ENCODE measurements at regions not wholly inside any gene's neighbourhood (a gene's known extent, or its start where the extent isn't known, plus 50 kb on each side); places are given as distances from the start of the nearest gene placed in this dataset.

DNA sequence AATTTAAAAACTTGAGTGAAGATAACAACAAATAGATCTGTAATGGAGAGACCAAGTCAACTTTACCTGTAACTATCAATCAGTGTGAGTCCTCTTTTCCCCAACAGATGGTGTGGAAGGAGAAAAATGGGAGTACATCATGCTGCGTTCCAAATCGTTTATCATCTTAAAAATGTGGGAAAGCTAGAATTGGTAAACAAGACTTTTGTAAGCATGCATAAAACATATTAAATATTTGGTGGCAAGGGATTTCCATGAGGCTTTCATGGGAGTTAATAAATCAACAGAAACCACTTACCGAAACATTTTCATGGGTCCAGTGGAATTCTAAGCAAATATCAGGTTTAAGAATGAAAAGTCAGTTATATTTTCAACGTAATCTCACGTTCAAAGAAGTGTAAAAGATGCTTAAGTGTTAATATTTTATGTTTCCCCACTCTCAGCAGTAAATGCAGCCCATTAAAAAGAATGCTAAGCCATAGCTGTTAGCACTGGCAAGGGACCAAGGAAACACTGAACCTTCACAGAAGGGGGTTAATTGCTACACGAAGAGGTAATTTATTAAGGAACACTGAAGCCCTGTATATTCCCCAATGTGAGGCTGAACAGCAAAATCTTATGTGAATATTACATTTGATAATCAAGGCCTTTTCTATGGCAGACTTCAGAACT is 117.0 kb downstream of the ZC3H11B start:
- H3K23me2 ChIP-seq (ENCODE audit: low read depth, low read length): no peaks in the 10 kb centered on the region
- no peak overlapping the region for H4K5ac ChIP-seq (ENCODE audit: insufficient read length, low read depth, low read length)
- POLR2A ChIA-PET (ENCODE audit: partially characterized antibody): no interaction called here
- no peaks in the 10 kb centered on the region for H3K4me1 ChIP-seq (replicated peaks in 1 of 4; ENCODE audit: control insufficient read depth in 3 of 4, insufficient read depth in 4 of 4, low read length in 3 of 4)
- WGBS, 2 experiments (ENCODE audit: extremely low coverage in 1 of 2, insufficient coverage in 1 of 2, insufficient read length in 1 of 2, insufficient replicate concordance in 2 of 2, low coverage in 1 of 2, low lambda C conversion rate in 2 of 2, missing lambda C conversion rate in 1 of 2): 82% methylated on average over 6 of the region's 6 CpGs; no CpG with 5 or more reads in 1 of the 2 experiments
- no peak overlapping the region for H3K18ac ChIP-seq (ENCODE audit: extremely low read depth, low read length)
- no peak overlapping the region for H4K8ac ChIP-seq (ENCODE audit: extremely low read depth, insufficient read depth, low read length)
- no peak overlapping the region for H3K4ac ChIP-seq (replicated peaks; ENCODE audit: insufficient read length, low read depth, low read length)
- no peak overlapping the region for H2BK15ac ChIP-seq (ENCODE audit: low read length)
- no peak overlapping the region for H2BK20ac ChIP-seq (ENCODE audit: low read length)
- H3K9ac ChIP-seq (replicated peaks in 1 of 4; ENCODE audit: extremely low read depth in 1 of 4, low read depth in 3 of 4, low read length in 3 of 4): no peak overlapping the region
- H3K23ac ChIP-seq (ENCODE audit: insufficient read length): no peak overlapping the region
- H2AK5ac ChIP-seq (ENCODE audit: low read depth, low read length): no peak overlapping the region
- no peaks in the 10 kb centered on the region for H3K79me1 ChIP-seq (ENCODE audit: low read depth, low read length)
- CTCF ChIA-PET (ENCODE audit: partially characterized antibody): interaction anchor here (0.7 to 1.5 kb wide), 3 partner anchors 34 to 165 kb away, joined by 3 read pairs; no protein-coding TSS in a partner anchor
- no peak for FAIRE-seq
- no peak overlapping the region for H2BK5ac ChIP-seq (ENCODE audit: low read depth, low read length)
- no peaks in the 10 kb centered on the region for H3K27me3 ChIP-seq (replicated peaks in 1 of 4; ENCODE audit: control insufficient read depth in 3 of 4, extremely low read depth in 1 of 4, insufficient read depth in 3 of 4, low read length in 3 of 4)
- no peak overlapping the region for H2BK120ac ChIP-seq (replicated peaks; ENCODE audit: low read depth, low read length)
- H3K27ac ChIP-seq (ENCODE audit: low read depth, low read length): no peak overlapping the region
- H2AFZ ChIP-seq (ENCODE audit: low read length): no peak overlapping the region
- H2BK12ac ChIP-seq (ENCODE audit: low read depth, low read length): no peak overlapping the region
- H3K36me3 ChIP-seq (ENCODE audit: control insufficient read depth in 2 of 4, insufficient read depth in 4 of 4, low read length in 3 of 4): no peaks in the 10 kb centered on the region
- no peak overlapping the region for H3K14ac ChIP-seq (ENCODE audit: insufficient read length)
- H3K79me2 ChIP-seq (ENCODE audit: control insufficient read depth in 1 of 2, insufficient read depth in 2 of 2, low read length in 2 of 2): no peaks in the 10 kb centered on the region
- no peaks in the 10 kb centered on the region for H4K20me1 ChIP-seq (replicated peaks in 1 of 2; ENCODE audit: control insufficient read depth in 1 of 2, insufficient read depth in 2 of 2, low read length in 2 of 2)
- H3K9me3 ChIP-seq (ENCODE audit: insufficient read depth in 2 of 2, low read depth in 1 of 2, low read length in 1 of 2): no peaks in the 10 kb centered on the region
- H3K4me3 ChIP-seq (ENCODE audit: extremely low read depth in 1 of 4, insufficient read depth in 2 of 4, low read depth in 3 of 4, low read length in 4 of 4): no peak overlapping the region
- no peak overlapping the region for H3K56ac ChIP-seq (replicated peaks; ENCODE audit: insufficient read length, low read depth, low read length)
- no peak overlapping the region for H3K4me2 ChIP-seq (ENCODE audit: insufficient read depth in 1 of 2, low read depth in 2 of 2, low read length in 2 of 2)
- H4K91ac ChIP-seq (replicated peaks; ENCODE audit: insufficient read length, low read length): no peak overlapping the region
- DNase-seq (ENCODE audit: low read depth in 1 of 2, low spot score in 2 of 2): no peak
- TF ChIP-seq TBP (IDR thresholded peaks at IDR 0.05; ENCODE audit: low read depth, low read length): no peak
- TF ChIP-seq POLR2AphosphoS5 (IDR thresholded peaks at IDR 0.05; ENCODE audit: low read depth, low read length): no peak
- no peak for TF ChIP-seq BACH1 (IDR thresholded peaks at IDR 0.05; ENCODE audit: low read length)
- TF ChIP-seq GABPA (IDR thresholded peaks at IDR 0.05; ENCODE audit: borderline replicate concordance, insufficient read depth, low read length): no peak
- no peak for TF ChIP-seq RXRA (IDR thresholded peaks at IDR 0.05; ENCODE audit: insufficient read depth, low read depth, low read length)
- no peak for TF ChIP-seq GTF2F1 (IDR thresholded peaks at IDR 0.05; ENCODE audit: borderline replicate concordance, low read depth, low read length)
- TF ChIP-seq EZH2 (IDR thresholded peaks at IDR 0.05; ENCODE audit: low read depth, low read length, severe bottlenecking): no peak
- no peak for TF ChIP-seq RFX5 (IDR thresholded peaks at IDR 0.05; ENCODE audit: borderline replicate concordance, low read depth, low read length)
- TF ChIP-seq TCF12 (IDR thresholded peaks at IDR 0.05; ENCODE audit: low read depth, low read length): no peak
